ENCODE measurements at regions not wholly inside any gene's neighbourhood (a gene's known extent, or its start where the extent isn't known, plus 50 kb on each side); places are given as distances from the start of the nearest gene placed in this dataset.

DNA sequence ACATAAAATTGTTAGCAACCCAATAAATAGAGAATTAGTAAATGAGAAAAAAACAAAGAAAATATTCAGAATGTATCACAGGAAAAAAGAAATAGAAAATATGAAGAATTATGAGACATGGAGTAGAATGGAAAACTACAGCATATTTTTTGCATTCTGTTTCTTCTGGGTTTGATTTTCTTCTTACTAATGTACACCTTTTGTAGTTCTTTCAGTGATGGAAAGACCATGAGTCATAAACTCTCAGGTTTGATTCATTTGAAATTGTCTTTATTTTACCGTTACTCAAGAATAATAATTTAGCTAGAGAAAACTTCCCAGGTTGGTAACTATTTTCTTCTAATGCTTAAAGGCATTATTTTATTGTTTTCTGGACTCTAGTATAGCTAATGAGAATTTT lies 90.3 kb upstream of the TMEM170B start:
- TF ChIP-seq, protein P1, sequence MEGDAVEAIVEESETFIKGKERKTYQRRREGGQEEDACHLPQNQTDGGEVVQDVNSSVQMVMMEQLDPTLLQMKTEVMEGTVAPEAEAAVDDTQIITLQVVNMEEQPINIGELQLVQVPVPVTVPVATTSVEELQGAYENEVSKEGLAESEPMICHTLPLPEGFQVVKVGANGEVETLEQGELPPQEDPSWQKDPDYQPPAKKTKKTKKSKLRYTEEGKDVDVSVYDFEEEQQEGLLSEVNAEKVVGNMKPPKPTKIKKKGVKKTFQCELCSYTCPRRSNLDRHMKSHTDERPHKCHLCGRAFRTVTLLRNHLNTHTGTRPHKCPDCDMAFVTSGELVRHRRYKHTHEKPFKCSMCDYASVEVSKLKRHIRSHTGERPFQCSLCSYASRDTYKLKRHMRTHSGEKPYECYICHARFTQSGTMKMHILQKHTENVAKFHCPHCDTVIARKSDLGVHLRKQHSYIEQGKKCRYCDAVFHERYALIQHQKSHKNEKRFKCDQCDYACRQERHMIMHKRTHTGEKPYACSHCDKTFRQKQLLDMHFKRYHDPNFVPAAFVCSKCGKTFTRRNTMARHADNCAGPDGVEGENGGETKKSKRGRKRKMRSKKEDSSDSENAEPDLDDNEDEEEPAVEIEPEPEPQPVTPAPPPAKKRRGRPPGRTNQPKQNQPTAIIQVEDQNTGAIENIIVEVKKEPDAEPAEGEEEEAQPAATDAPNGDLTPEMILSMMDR (IDR thresholded peaks at IDR 0.05 in 8 of 11, conservative IDR thresholded peaks at IDR 0.05 in 3 of 11) = no peak
- TF ChIP-seq POLR2A (IDR thresholded peaks at IDR 0.05) (no peak), POLR2AphosphoS5 (IDR thresholded peaks at IDR 0.05) (no peak)
